A549 (cell line): ENCODE measurements at regions not wholly inside any gene's neighbourhood (a gene's known extent, or its start where the extent isn't known, plus 50 kb on each side); places are given as distances from the start of the nearest gene placed in this dataset.

Experiments used
- CTCF ChIP-seq: fragments of >200 bp; sonication (Bioruptor Twin); formaldehyde crosslinking; IDR thresholded peaks from 3 replicates; pipeline ENCODE4 v1.5.1; 2016
- FOSB ChIP-seq: fragments of 250-450 bp; sonication (Bioruptor Pico); IDR thresholded peaks from 2 replicates; pipeline ENCODE4 v1.5.0; 2020; ENCODE audit warnings: mild to moderate bottlenecking, moderate library complexity
- JUNB ChIP-seq: fragments of >200 bp; sonication (Bioruptor Twin); formaldehyde crosslinking; IDR thresholded peaks from 2 replicates; pipeline ENCODE4 v1.6.1; 2016
- PBX3 ChIP-seq: IDR thresholded peaks from 2 replicates; pipeline ENCODE4 v1.6.1; 2012
- REST ChIP-seq: fragments of 200-600 bp; sonication (generic); IDR thresholded peaks from 2 replicates; pipeline ENCODE4 v1.6.1; 2016; ENCODE audit warnings: antibody characterized with exemption, mild to moderate bottlenecking, moderate library complexity
- RFX5 ChIP-seq: fragments of 450-650 bp; IDR thresholded peaks from 2 replicates; pipeline ENCODE4 v1.7.1; 2014; ENCODE audit warnings: antibody characterized with exemption, mild to moderate bottlenecking, moderate library complexity
- ZSCAN20 ChIP-seq: fragments of 250-450 bp; sonication (Bioruptor Pico); IDR thresholded peaks from 2 replicates; pipeline ENCODE4 v1.8.0; 2022; ENCODE audit warnings: mild to moderate bottlenecking, moderate library complexity

GRCh38 chr5:158100373-158100888 lies 241.5 kb upstream of the CLINT1 start:
- TF ChIP-seq CTCF: no peak
- no peak for TF ChIP-seq FOSB (CRISPR knock-in tag)
- TF ChIP-seq PBX3: no peak
- TF ChIP-seq JUNB: no peak
- TF ChIP-seq RFX5: no peak
- no peak for TF ChIP-seq ZSCAN20 (CRISPR knock-in tag)
- no peak for TF ChIP-seq REST
